HepG2 (cell line): ENCODE measurements at regions not wholly inside any gene's neighbourhood (a gene's known extent, or its start where the extent isn't known, plus 50 kb on each side); places are given as distances from the start of the nearest gene placed in this dataset.

Experiments used
- ATAC-seq: fragments of 200-7000 bp; cut with Tn5 transposase; 3 replicates; pipeline ENCODE4 v1.9.1; 2020; ENCODE audit warnings: mild to moderate bottlenecking, moderate library complexity
- BruUV-seq: library from RNA; stranded (reverse); fragments of 400-500 nt; replicated peaks from 2 replicates; lab custom pipeline; 2021; lab: Mats Ljungman, UMichigan
- CTCF ChIA-PET: fragments of 300-600 bp; formaldehyde crosslinking; extraction: SDS; loops from one replicate; lab custom pipeline; 2021; ENCODE audit warnings: low total read pairs, inconsistent platforms, low intra/inter-chr PET ratio; lab: Yijun Ruan, JAX
- POLR2A ChIA-PET: fragments of 350-600 bp; sonication (Branson Sonifier 250); formaldehyde crosslinking; loops from one replicate; lab custom pipeline; 2020; ENCODE audit warnings: antibody characterized with exemption, inconsistent platforms; lab: Yijun Ruan, JAX
- DNase-seq: peaks from one replicate; pipeline ENCODE4 v3.0.0-alpha.2; 2015; ENCODE audit warnings: low spot score
- FAIRE-seq: peaks from 3 replicates; lab custom pipeline; 2011; peaks lifted over from hg19 to GRCh38; lab: Jason Lieb, UNC
- H2AFZ ChIP-seq: one replicate; pipeline ENCODE4 v1.6.1; 2011; ENCODE audit warnings: low read length, inconsistent platforms
- H3K27ac ChIP-seq: fragments of 300-600 bp; 3 replicates; pipeline ENCODE4 v1.8.0; 2011; ENCODE audit warnings: mixed run types, mild to moderate bottlenecking, mixed read lengths, low read length, inconsistent platforms; ENCODE audit not compliant: insufficient read depth; ENCODE audit errors: extremely low read length
- H3K27me3 ChIP-seq, 2 experiments: fragments of 200-600 bp in 1 of 2; 2 replicates in 1 of 2; 3 replicates in 1 of 2; pipeline versions ENCODE4 v1.6.0 to v1.8.0; 2011; ENCODE audit warnings: low read length in 2 of 2, mild to moderate bottlenecking in 2 of 2, moderate library complexity in 2 of 2, inconsistent platforms in 1 of 2; ENCODE audit not compliant: insufficient read depth in 2 of 2, control insufficient read depth in 1 of 2
- H3K36me3 ChIP-seq, 2 experiments: fragments of 200-600 bp in 1 of 2; replicated peaks in 1 of 2; 2 replicates in 1 of 2; 3 replicates in 1 of 2; pipeline versions ENCODE4 v1.5.1 to v1.8.0; 2011; ENCODE audit warnings: low read length in 2 of 2, inconsistent platforms in 1 of 2; ENCODE audit not compliant: insufficient read depth in 2 of 2, control insufficient read depth in 1 of 2
- H3K4me1 ChIP-seq: 2 replicates; pipeline ENCODE4 v1.5.1; 2012; ENCODE audit warnings: low read length, inconsistent platforms; ENCODE audit not compliant: insufficient read depth
- H3K4me2 ChIP-seq: 2 replicates; pipeline ENCODE4 v1.6.0; 2011; ENCODE audit warnings: low read depth, low read length, inconsistent platforms
- H3K4me3 ChIP-seq, 3 experiments: fragments of 200-600 bp in 1 of 3; sonication (generic), shearing (Covaris generic) in 1 of 3; replicated peaks in 1 of 3; 2 replicates each; pipeline ENCODE4 v1.5.1; 2011 to 2016; ENCODE audit warnings: low read length in 3 of 3, inconsistent platforms in 2 of 3, low read depth in 2 of 3, mild to moderate bottlenecking in 2 of 3, control low read depth in 1 of 3, mixed read lengths in 1 of 3; ENCODE audit not compliant: insufficient read depth in 1 of 3
- H3K79me2 ChIP-seq: one replicate; pipeline ENCODE4 v1.6.1; 2011; ENCODE audit warnings: low read length, inconsistent platforms; ENCODE audit not compliant: insufficient read depth
- H3K9ac ChIP-seq: 2 replicates; pipeline ENCODE4 v1.6.0; 2011; ENCODE audit warnings: mild to moderate bottlenecking, low read depth, low read length, inconsistent platforms; ENCODE audit not compliant: insufficient read depth
- H3K9me3 ChIP-seq: 2 replicates; pipeline ENCODE4 v1.5.1; 2012; ENCODE audit warnings: mild to moderate bottlenecking, low read length
- H4K20me1 ChIP-seq: 2 replicates; pipeline ENCODE4 v1.6.0; 2011; ENCODE audit warnings: inconsistent platforms, mild to moderate bottlenecking, low read length, moderate library complexity; ENCODE audit not compliant: insufficient read depth
- BATF2 ChIP-seq: sonication (generic); formaldehyde crosslinking; IDR thresholded peaks from 2 replicates; pipeline ENCODE4 v1.8.0; 2022; ENCODE audit warnings: mild to moderate bottlenecking, missing genetic modification reagents, moderate library complexity
- ELF1 ChIP-seq: sonication (generic); formaldehyde crosslinking; IDR thresholded peaks from 2 replicates; pipeline ENCODE4 v1.4.0; 2020; ENCODE audit warnings: missing genetic modification reagents
- GATAD1 ChIP-seq: IDR thresholded peaks from 2 replicates; pipeline ENCODE4 v1.6.1; 2016; ENCODE audit warnings: missing genetic modification reagents, missing compliant biosample characterization
- IKZF5 ChIP-seq: IDR thresholded peaks from 2 replicates; pipeline ENCODE4 v1.6.1; 2018; ENCODE audit warnings: missing genetic modification reagents, mild to moderate bottlenecking, missing compliant biosample characterization
- KDM6A ChIP-seq: IDR thresholded peaks from 2 replicates; pipeline ENCODE4 v1.6.1; 2016; ENCODE audit warnings: low read depth
- MXD4 ChIP-seq: IDR thresholded peaks from 2 replicates; pipeline ENCODE4 v1.6.1; 2016; ENCODE audit warnings: mild to moderate bottlenecking, missing biosample characterization, missing genetic modification reagents
- MYC ChIP-seq: sonication (generic); formaldehyde crosslinking; IDR thresholded peaks from 2 replicates; pipeline ENCODE4 v1.9.0; 2021; ENCODE audit warnings: missing genetic modification reagents, borderline replicate concordance
- NAIF1 ChIP-seq: sonication (generic); formaldehyde crosslinking; IDR thresholded peaks from 2 replicates; pipeline ENCODE4 v1.5.0; 2020; ENCODE audit warnings: mild to moderate bottlenecking, missing genetic modification reagents, borderline replicate concordance
- NFE2L1 ChIP-seq: sonication (generic); formaldehyde crosslinking; IDR thresholded peaks from 2 replicates; pipeline ENCODE4 v1.4.0; 2020; ENCODE audit warnings: missing genetic modification reagents, mild to moderate bottlenecking, borderline replicate concordance
- NR3C1 ChIP-seq: sonication (generic); formaldehyde crosslinking; IDR thresholded peaks from 2 replicates; pipeline ENCODE4 v1.4.0; 2020; ENCODE audit warnings: missing genetic modification reagents
- RFXANK ChIP-seq: IDR thresholded peaks from 2 replicates; pipeline ENCODE4 v1.6.1; 2016
- SOX13 ChIP-seq, 3 experiments: fragments of 450-650 bp in 1 of 3; sonication (generic) in 1 of 3; formaldehyde crosslinking in 1 of 3; IDR thresholded peaks in 2 of 3; conservative IDR thresholded peaks in 1 of 3; 2 replicates each; pipeline versions ENCODE4 v1.5.0 to v1.6.1; 2016 to 2020; ENCODE audit warnings: antibody characterized with exemption in 1 of 3, mild to moderate bottlenecking in 1 of 3, missing compliant biosample characterization in 1 of 3, missing genetic modification reagents in 1 of 3, moderate library complexity in 1 of 3
- TBX2 ChIP-seq: sonication (generic); formaldehyde crosslinking; IDR thresholded peaks from 2 replicates; pipeline ENCODE4 v1.5.0; 2020; ENCODE audit warnings: missing genetic modification reagents, mild to moderate bottlenecking, borderline replicate concordance
- WIZ ChIP-seq: sonication (generic); formaldehyde crosslinking; IDR thresholded peaks from 2 replicates; pipeline ENCODE4 v1.5.1; 2020; ENCODE audit warnings: mild to moderate bottlenecking, missing genetic modification reagents
- ZBTB46 ChIP-seq: sonication (generic); formaldehyde crosslinking; IDR thresholded peaks from 2 replicates; pipeline ENCODE4 v1.4.0; 2020; ENCODE audit warnings: mild to moderate bottlenecking, missing genetic modification reagents, borderline replicate concordance
- ZNF17 ChIP-seq: sonication (generic); formaldehyde crosslinking; IDR thresholded peaks from 2 replicates; pipeline ENCODE4 v1.5.0; 2020; ENCODE audit warnings: mild to moderate bottlenecking, missing genetic modification reagents
- ZNF232 ChIP-seq: sonication (generic); formaldehyde crosslinking; IDR thresholded peaks from 2 replicates; pipeline ENCODE4 v1.4.0; 2020; ENCODE audit warnings: missing genetic modification reagents, borderline replicate concordance
- ZNF275 ChIP-seq: sonication (generic); formaldehyde crosslinking; IDR thresholded peaks from 2 replicates; pipeline ENCODE4 v1.8.0; 2022; ENCODE audit warnings: missing genetic modification reagents, mild to moderate bottlenecking, inconsistent platforms, borderline replicate concordance
- ZNF546 ChIP-seq: sonication (generic); formaldehyde crosslinking; conservative IDR thresholded peaks from 2 replicates; pipeline ENCODE4 v1.8.1; 2023; ENCODE audit warnings: mild to moderate bottlenecking, missing genetic modification reagents
- ZNF674 ChIP-seq: sonication (generic); formaldehyde crosslinking; IDR thresholded peaks from 2 replicates; pipeline ENCODE4 v1.5.0; 2020; ENCODE audit warnings: low read depth, mild to moderate bottlenecking, missing genetic modification reagents
- WGBS: methylation state at CpG from one replicate; pipeline ENCODE4 v1.1.6; 2017; ENCODE audit warnings: low lambda C conversion rate; 5-methylcytosine and 5-hydroxymethylcytosine counted together
- in situ Hi-C: cut with HindIII; loops from 2 replicates; pipeline ENCODE4 v1.10.0; 2017; ENCODE audit warnings: low pct_unique_long_range_greater_than_20kb; ENCODE audit not compliant: extremely low pct_ligation_motif_present
- intact Hi-C: fragments of 100-400 bp; cut with micrococcal nuclease; formaldehyde crosslinking; loops from one replicate; pipeline ENCODE4 v1.10.0; 2022; ENCODE audit not compliant: unreplicated experiment

- no peak for DNase-seq
- TF ChIP-seq SOX13 (IDR thresholded peaks at IDR 0.05), result no peak
- TF ChIP-seq SOX13 (CRISPR knock-in tag; conservative IDR thresholded peaks at IDR 0.05 in 1 of 2, IDR thresholded peaks at IDR 0.05 in 1 of 2), result no peak
- TF ChIP-seq WIZ (CRISPR knock-in tag), result no peak
- TF ChIP-seq MXD4 (CRISPR knock-in tag), result no peak
- TF ChIP-seq NFE2L1 (CRISPR knock-in tag), result no peak
- no peak for TF ChIP-seq ZBTB46 (CRISPR knock-in tag)
- TF ChIP-seq ZNF546 (CRISPR knock-in tag), result no peak
- TF ChIP-seq TBX2, result no peak
- no peak for TF ChIP-seq GATAD1
- TF ChIP-seq ZNF674 (CRISPR knock-in tag), result no peak
- TF ChIP-seq NAIF1, result no peak
- TF ChIP-seq IKZF5 (CRISPR knock-in tag), result no peak
- no peak for TF ChIP-seq MYC (CRISPR knock-in tag)
- TF ChIP-seq ZNF275 (CRISPR knock-in tag), result no peak
- TF ChIP-seq BATF2 (CRISPR knock-in tag), result no peak
- no peak for TF ChIP-seq RFXANK
- no peak for TF ChIP-seq ELF1
- TF ChIP-seq ZNF17 (CRISPR knock-in tag), result no peak
- no peak for TF ChIP-seq ZNF232 (CRISPR knock-in tag)
- no peak for TF ChIP-seq NR3C1 (CRISPR knock-in tag)
- TF ChIP-seq KDM6A (CRISPR knock-in tag), result no peak
- Histone ChIP-seq H3K4me3 (no peak overlapping the region), H3K36me3 (no peaks in the 10 kb centered on the region), H3K27ac (no peak overlapping the region), H2AFZ (no peak overlapping the region), H3K4me1 (0 out of 2 replicates have a peak, but pooled peaks cover 6% of the 10 kb centered on the region), H3K27me3 (no peaks in the 10 kb centered on the region), H3K79me2 (no peaks in the 10 kb centered on the region), H4K20me1 (no peaks in the 10 kb centered on the region), H3K9me3 (no peaks in the 10 kb centered on the region), H3K4me2 (no peak overlapping the region), H3K9ac (no peak overlapping the region)
- in situ Hi-C loops (no loop called here), intact Hi-C loops (no loop called here)
- no peak for FAIRE-seq
- 90% methylated on average over 2 of the region's 2 CpGs for WGBS
- no TSS peak for BruUV-seq
- ATAC-seq, result no peak
- ChIA-PET CTCF (no interaction called here), POLR2A (no interaction called here)
Observed at GRCh38 chr20:53814060-53814459, 220.4 kb upstream of the ZNF217 start.
